ENCODE measurements at regions not wholly inside any gene's neighbourhood (a gene's known extent, or its start where the extent isn't known, plus 50 kb on each side); places are given as distances from the start of the nearest gene placed in this dataset.

DNA sequence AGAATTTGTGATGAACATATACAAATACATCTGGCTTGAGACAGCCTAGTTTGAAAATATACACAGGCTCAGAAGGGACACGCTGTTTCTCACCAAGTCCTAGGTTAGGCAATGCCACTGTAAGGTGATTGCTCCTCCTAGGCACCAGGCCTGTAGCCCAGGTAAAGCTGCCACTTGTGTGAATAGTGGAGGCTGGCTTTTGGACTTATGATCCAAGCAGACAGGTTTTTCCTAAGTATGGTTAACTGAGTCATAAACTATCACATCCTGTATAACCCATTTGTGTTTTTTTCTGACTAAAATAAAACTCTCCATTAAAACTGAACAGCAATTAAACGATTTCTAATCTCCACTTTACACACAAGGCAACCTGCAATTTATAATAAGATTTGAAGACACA, 81.0 kb downstream of the SEMA4F start:
- Mint-ChIP-seq H3K4me1 (ENCODE audit: low read depth, unreplicated experiment) (no peaks in the 10 kb centered on the region), H3K4me3 (ENCODE audit: unreplicated experiment) (no peak overlapping the region), H3K9me3 (ENCODE audit: unreplicated experiment) (peaks cover 8% of the 10 kb centered on the region), H3K27ac (ENCODE audit: unreplicated experiment) (no peak overlapping the region), H3K36me3 (ENCODE audit: unreplicated experiment) (peaks cover 20% of the 10 kb centered on the region), H3K27me3 (ENCODE audit: unreplicated experiment) (no peaks in the 10 kb centered on the region)
- TF ChIP-seq, protein P1, sequence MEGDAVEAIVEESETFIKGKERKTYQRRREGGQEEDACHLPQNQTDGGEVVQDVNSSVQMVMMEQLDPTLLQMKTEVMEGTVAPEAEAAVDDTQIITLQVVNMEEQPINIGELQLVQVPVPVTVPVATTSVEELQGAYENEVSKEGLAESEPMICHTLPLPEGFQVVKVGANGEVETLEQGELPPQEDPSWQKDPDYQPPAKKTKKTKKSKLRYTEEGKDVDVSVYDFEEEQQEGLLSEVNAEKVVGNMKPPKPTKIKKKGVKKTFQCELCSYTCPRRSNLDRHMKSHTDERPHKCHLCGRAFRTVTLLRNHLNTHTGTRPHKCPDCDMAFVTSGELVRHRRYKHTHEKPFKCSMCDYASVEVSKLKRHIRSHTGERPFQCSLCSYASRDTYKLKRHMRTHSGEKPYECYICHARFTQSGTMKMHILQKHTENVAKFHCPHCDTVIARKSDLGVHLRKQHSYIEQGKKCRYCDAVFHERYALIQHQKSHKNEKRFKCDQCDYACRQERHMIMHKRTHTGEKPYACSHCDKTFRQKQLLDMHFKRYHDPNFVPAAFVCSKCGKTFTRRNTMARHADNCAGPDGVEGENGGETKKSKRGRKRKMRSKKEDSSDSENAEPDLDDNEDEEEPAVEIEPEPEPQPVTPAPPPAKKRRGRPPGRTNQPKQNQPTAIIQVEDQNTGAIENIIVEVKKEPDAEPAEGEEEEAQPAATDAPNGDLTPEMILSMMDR (IDR thresholded peaks at IDR 0.05; ENCODE audit: partially characterized antibody, unreplicated experiment) = no peak
- no peak for DNase-seq

DNA sequence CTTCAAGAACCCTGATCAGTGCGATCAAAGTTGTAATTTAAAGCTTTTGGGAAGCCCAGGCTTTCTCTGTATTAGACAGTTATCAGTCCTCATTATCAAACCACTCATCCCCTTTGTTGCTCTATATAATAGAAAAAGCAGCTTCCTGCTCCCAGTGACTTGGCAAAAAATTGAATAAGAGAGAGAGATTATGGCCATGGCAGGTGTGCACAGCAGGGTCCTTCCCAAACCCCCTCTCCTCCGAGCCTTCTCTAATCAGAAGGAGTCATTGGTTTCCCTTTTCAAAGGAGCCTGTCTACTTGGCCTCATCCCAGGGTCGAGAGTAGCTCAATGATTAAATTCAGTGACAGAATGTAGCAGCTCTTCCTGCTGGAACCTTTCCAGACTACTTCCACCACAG, 81.5 kb downstream of the SEMA4F start:
- peaks cover 8% of the 10 kb centered on the region for H3K9me3 Mint-ChIP-seq (ENCODE audit: unreplicated experiment)
- peaks cover 3% of the 10 kb centered on the region for H3K4me1 Mint-ChIP-seq (ENCODE audit: low read depth, unreplicated experiment)
- no peak overlapping the region for H3K4me3 Mint-ChIP-seq (ENCODE audit: unreplicated experiment)
- H3K27ac Mint-ChIP-seq (ENCODE audit: unreplicated experiment) = peak overlapping the region; percentile 43
- TF ChIP-seq, protein P1 (IDR thresholded peaks at IDR 0.05; ENCODE audit: partially characterized antibody, unreplicated experiment) = no peak
- DNase-seq = no peak
- H3K27me3 Mint-ChIP-seq (ENCODE audit: unreplicated experiment) = no peaks in the 10 kb centered on the region
- peaks cover 14% of the 10 kb centered on the region for H3K36me3 Mint-ChIP-seq (ENCODE audit: unreplicated experiment)

DNA sequence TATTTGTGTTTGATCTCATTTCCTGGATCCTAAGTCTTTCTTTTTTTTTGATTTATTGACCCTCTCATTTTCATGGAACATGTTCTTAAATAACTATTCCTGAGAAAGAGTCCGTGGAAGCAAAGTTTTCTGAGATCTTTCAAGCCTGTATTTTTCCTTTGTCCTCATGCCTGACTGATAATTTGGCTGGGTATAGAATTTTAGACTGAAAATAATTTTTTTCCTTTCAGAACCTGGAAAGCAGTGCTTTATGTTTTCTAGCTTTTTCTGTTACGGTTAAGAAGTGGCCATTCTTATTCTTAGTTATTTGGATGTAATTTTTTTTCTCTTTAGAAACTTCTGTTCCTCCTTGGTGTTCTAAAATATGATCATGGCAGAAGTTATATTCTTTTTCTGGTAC, 82.5 kb downstream of the SEMA4F start:
- Mint-ChIP-seq H3K4me1 (ENCODE audit: low read depth, unreplicated experiment) (peaks cover 11% of the 10 kb centered on the region), H3K4me3 (ENCODE audit: unreplicated experiment) (no peak overlapping the region), H3K27me3 (ENCODE audit: unreplicated experiment) (no peaks in the 10 kb centered on the region), H3K27ac (ENCODE audit: unreplicated experiment) (no peak overlapping the region), H3K9me3 (ENCODE audit: unreplicated experiment) (peaks cover 5% of the 10 kb centered on the region), H3K36me3 (ENCODE audit: unreplicated experiment) (peaks cover 8% of the 10 kb centered on the region)
- DNase-seq = no peak
- TF ChIP-seq, protein P1 (IDR thresholded peaks at IDR 0.05; ENCODE audit: partially characterized antibody, unreplicated experiment) = no peak

GRCh38 chr2:74738586-74738985, 84.5 kb downstream of the SEMA4F start:
- Mint-ChIP-seq H3K4me1 (ENCODE audit: low read depth, unreplicated experiment) (peaks cover 19% of the 10 kb centered on the region), H3K27me3 (ENCODE audit: unreplicated experiment) (peaks cover 2% of the 10 kb centered on the region), H3K9me3 (ENCODE audit: unreplicated experiment) (peaks cover 9% of the 10 kb centered on the region), H3K36me3 (ENCODE audit: unreplicated experiment) (peaks cover 8% of the 10 kb centered on the region), H3K27ac (ENCODE audit: unreplicated experiment) (no peak overlapping the region), H3K4me3 (ENCODE audit: unreplicated experiment) (no peak overlapping the region)
- no peak for DNase-seq
- TF ChIP-seq, protein P1 (IDR thresholded peaks at IDR 0.05; ENCODE audit: partially characterized antibody, unreplicated experiment) = no peak

- no peak overlapping the region for H3K27ac Mint-ChIP-seq (ENCODE audit: unreplicated experiment)
Measured at GRCh38 chr2:74739129-74739528, 85.1 kb downstream of the SEMA4F start.

More at GRCh38 chr2:74739129-74739528, 85.1 kb downstream of the SEMA4F start:
- Mint-ChIP-seq H3K4me1 (ENCODE audit: low read depth, unreplicated experiment) (peaks cover 19% of the 10 kb centered on the region), H3K36me3 (ENCODE audit: unreplicated experiment) (peaks cover 8% of the 10 kb centered on the region), H3K9me3 (ENCODE audit: unreplicated experiment) (peaks cover 9% of the 10 kb centered on the region), H3K4me3 (ENCODE audit: unreplicated experiment) (no peak overlapping the region), H3K27me3 (ENCODE audit: unreplicated experiment) (peaks cover 2% of the 10 kb centered on the region)
- DNase-seq = no peak
- TF ChIP-seq, protein P1 (IDR thresholded peaks at IDR 0.05; ENCODE audit: partially characterized antibody, unreplicated experiment) = no peak
